Right cardiac atrium (tissue), 5 donors: ENCODE measurements at regions not wholly inside any gene's neighbourhood (a gene's known extent, or its start where the extent isn't known, plus 50 kb on each side); places are given as distances from the start of the nearest gene placed in this dataset.

Experiments used
- ATAC-seq, 2 donors: fragments of 200-7000 bp; cut with Tn5 transposase; one replicate each; pipeline versions ENCODE4 v1.8.0 to v1.9.1; 2020; ENCODE audit warnings: moderate library complexity in 2 of 2, mild to moderate bottlenecking in 1 of 2
- DNase-seq, 3 donors: peaks; one replicate each; pipeline ENCODE4 v3.0.0-alpha.2; 2020
- H3K27ac ChIP-seq: one replicate; pipeline ENCODE4 v1.5.1; 2013; ENCODE audit warnings: mild to moderate bottlenecking, low read length, control low read depth, moderate library complexity
- H3K27me3 ChIP-seq: one replicate; pipeline ENCODE4 v1.6.1; 2013; ENCODE audit not compliant: control insufficient read depth, insufficient read depth
- H3K4me1 ChIP-seq: one replicate; pipeline ENCODE4 v1.6.1; 2013; ENCODE audit warnings: low read length; ENCODE audit not compliant: control insufficient read depth, insufficient read depth
- H3K4me3 ChIP-seq: one replicate; pipeline ENCODE4 v1.5.1; 2013; ENCODE audit warnings: low read length, control low read depth
- H3K9me3 ChIP-seq: one replicate; pipeline ENCODE4 v1.6.1; 2013; ENCODE audit warnings: low read length; ENCODE audit not compliant: control insufficient read depth
- WGBS: extraction: QIAGEN DNeasy Blood & Tissue Kit; methylation state at CpG from one replicate; pipeline ENCODE4 v1.1.7; 2013; 5-methylcytosine and 5-hydroxymethylcytosine counted together
- intact Hi-C, 4 donors: fragments of 100-400 bp; cut with DNase I; formaldehyde crosslinking; loops; one replicate each; pipeline versions ENCODE4 v1.11.0 to v1.14.0; 2022 to 2023
- donor health status: healthy with polysubstance abuse.
- donor health status: DM: no; HTN: yes; CAD: no.
- donor health status: DM: no; HTN: no; CAD: no.
- donor health status: DM: no; HTN: yes; CAD: no; lungs with severe emphysema.
- donor health status: DM: yes; HTN: yes; CAD: no.

GRCh38 chr13:99436686-99437416 lies 64.4 kb upstream of the TM9SF2 start:
- ATAC-seq = peak; percentile 55 to 64
- Histone ChIP-seq H3K4me3 (no peak overlapping the region), H3K27ac (no peak overlapping the region), H3K27me3 (no peaks in the 10 kb centered on the region), H3K9me3 (no peaks in the 10 kb centered on the region), H3K4me1 (no peaks in the 10 kb centered on the region)
- intact Hi-C loops = loop anchor here (2.0 to 10.0 kb wide), 5 partner anchors 162 to 260 kb away; no protein-coding TSS in a partner anchor
- WGBS = 14% methylated on average over 27 of the region's 27 CpGs
- DNase-seq = peak; percentile 85 to 93 (median 92)

- no peak overlapping the region for H3K4me3 ChIP-seq
- DNase-seq (no peak), ATAC-seq (peak; percentile 22 to 67)
- intact Hi-C loops = loop anchor here in 3 of 4 donors (5.0 to 10.0 kb wide), 3 partner anchors 164 to 262 kb away; no protein-coding TSS in a partner anchor
- WGBS = 58% methylated on average over 7 of the region's 7 CpGs
- no peaks in the 10 kb centered on the region for H3K27me3 ChIP-seq
- no peak overlapping the region for H3K27ac ChIP-seq
- no peaks in the 10 kb centered on the region for H3K9me3 ChIP-seq
- no peaks in the 10 kb centered on the region for H3K4me1 ChIP-seq
These were observed 62.2 kb upstream of the TM9SF2 start for GRCh38 chr13:99439048-99439447.

- Histone ChIP-seq H3K4me1 (no peaks in the 10 kb centered on the region), H3K27me3 (no peaks in the 10 kb centered on the region), H3K27ac (no peak overlapping the region), H3K9me3 (no peaks in the 10 kb centered on the region), H3K4me3 (no peak overlapping the region)
- ATAC-seq = no peak
- DNase-seq = no peak
- intact Hi-C loops = loop anchor here (5.0 to 10.0 kb wide), 5 partner anchors 62 to 263 kb away; partner anchors contain the start of gene TM9SF2 (in 2 of the 4)
- 66% methylated on average over 11 of the region's 11 CpGs for WGBS
These were observed 61.2 kb upstream of the TM9SF2 start for GRCh38 chr13:99439850-99440604.

- DNase-seq (no peak), ATAC-seq (peak in 1 of 2 donors; percentile 55)
- no peaks in the 10 kb centered on the region for H3K4me1 ChIP-seq
- no peaks in the 10 kb centered on the region for H3K9me3 ChIP-seq
- intact Hi-C loops = loop anchor here in 2 of 4 donors (5.0 to 10.0 kb wide), 2 partner anchors 60 to 62 kb away; partner anchors contain the start of gene TM9SF2 (in 2 of the 2)
- H3K4me3 ChIP-seq = no peak overlapping the region
- WGBS = 67% methylated on average over 7 of the region's 7 CpGs
- H3K27me3 ChIP-seq = no peaks in the 10 kb centered on the region
- H3K27ac ChIP-seq = no peak overlapping the region
These were observed 58.9 kb upstream of the TM9SF2 start for GRCh38 chr13:99442273-99442895.

GRCh38 chr13:99446242-99446641 lies 55.0 kb upstream of the TM9SF2 start:
- WGBS = 60% methylated on average over 9 of the region's 9 CpGs
- no peaks in the 10 kb centered on the region for H3K9me3 ChIP-seq
- no peak for DNase-seq
- intact Hi-C loops = loop anchor here in 1 of 4 donors (10.0 kb wide), 1 partner anchor 59 kb away; the partner anchor contains the start of gene TM9SF2
- H3K4me3 ChIP-seq = no peak overlapping the region
- H3K27me3 ChIP-seq = no peaks in the 10 kb centered on the region
- no peaks in the 10 kb centered on the region for H3K4me1 ChIP-seq
- ATAC-seq = no peak
- no peak overlapping the region for H3K27ac ChIP-seq

GRCh38 chr13:99448546-99448945 lies 52.7 kb upstream of the TM9SF2 start:
- DNase-seq = no peak
- Histone ChIP-seq H3K9me3 (no peaks in the 10 kb centered on the region), H3K27ac (no peak overlapping the region), H3K27me3 (no peaks in the 10 kb centered on the region), H3K4me3 (no peak overlapping the region), H3K4me1 (no peaks in the 10 kb centered on the region)
- no peak for ATAC-seq
- intact Hi-C loops = loop anchor here in 1 of 4 donors (10.0 kb wide), 1 partner anchor 56 kb away; the partner anchor contains the start of gene TM9SF2
- WGBS = 92% methylated on average over 5 of the region's 5 CpGs

GRCh38 chr13:99450416-99450815 lies 50.9 kb upstream of the TM9SF2 start:
- ATAC-seq = no peak
- DNase-seq = no peak
- intact Hi-C loops = no loop called here

More at GRCh38 chr13:99450416-99450815, 50.9 kb upstream of the TM9SF2 start:
- Histone ChIP-seq H3K4me1 (no peaks in the 10 kb centered on the region), H3K27ac (no peak overlapping the region), H3K27me3 (no peaks in the 10 kb centered on the region), H3K4me3 (no peak overlapping the region), H3K9me3 (no peaks in the 10 kb centered on the region)
